ENCODE measurements at regions not wholly inside any gene's neighbourhood (a gene's known extent, or its start where the extent isn't known, plus 50 kb on each side); places are given as distances from the start of the nearest gene placed in this dataset.
"Not testable (repeated sequence)": the region's sequence is repeated elsewhere in the genome, so short reads cannot be mapped to it uniquely, and the experiment has no call there.

DNA sequence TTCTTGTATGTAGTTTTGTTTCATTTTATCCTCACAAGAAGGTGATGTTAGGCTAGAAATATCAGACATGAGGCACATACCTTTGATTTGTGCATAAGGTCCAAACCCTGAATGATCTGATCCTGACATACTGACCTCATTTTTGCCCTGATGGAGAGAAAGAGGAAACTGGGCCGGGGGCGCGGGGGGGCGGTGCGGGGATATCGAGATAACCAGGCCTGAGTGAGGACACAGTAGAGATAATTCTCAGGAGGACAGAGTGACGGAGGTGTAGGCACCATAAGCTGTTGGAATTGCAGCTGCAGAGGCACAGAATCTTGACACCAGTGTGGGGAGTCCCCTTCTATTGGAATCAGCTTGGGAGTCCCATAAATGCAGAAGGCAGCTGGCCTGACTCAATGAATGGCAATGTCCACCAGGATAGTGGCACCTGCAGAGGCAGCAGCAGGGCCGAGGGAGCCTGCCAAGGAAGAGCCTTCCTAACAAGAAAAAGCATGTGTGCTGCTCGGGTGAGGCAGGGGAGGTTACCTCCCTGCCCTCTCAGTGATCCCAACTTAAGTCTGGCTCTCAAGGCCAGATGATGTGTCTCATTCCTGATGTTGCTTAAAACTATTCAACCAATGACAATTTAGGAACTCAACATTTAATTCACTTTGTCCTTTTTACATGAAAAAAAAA, 234.3 kb upstream of the MSX2 start:
- DNase-seq (ENCODE audit: low read depth in 3 of 3), result no peak

DNA sequence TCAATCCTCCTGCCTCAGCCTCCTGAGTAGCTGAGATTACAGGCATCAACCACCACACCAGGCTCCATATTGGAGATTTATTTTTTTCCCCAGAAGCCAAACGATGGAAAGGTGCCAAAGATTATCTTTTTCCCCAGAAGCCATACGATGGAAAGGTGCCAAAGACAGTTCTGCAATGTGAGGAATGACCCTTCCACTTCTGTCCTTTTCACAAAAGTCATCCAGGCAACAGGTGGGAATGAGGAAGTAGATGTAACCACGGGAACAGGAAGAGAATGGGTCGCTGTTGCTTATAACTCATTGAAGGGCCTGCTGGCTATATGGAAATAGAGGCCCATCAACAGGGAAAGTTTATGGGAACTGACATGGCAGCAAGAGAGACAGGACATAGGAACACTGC, 233.7 kb upstream of the MSX2 start:
- no peak for DNase-seq (ENCODE audit: low read depth in 3 of 3)

DNA sequence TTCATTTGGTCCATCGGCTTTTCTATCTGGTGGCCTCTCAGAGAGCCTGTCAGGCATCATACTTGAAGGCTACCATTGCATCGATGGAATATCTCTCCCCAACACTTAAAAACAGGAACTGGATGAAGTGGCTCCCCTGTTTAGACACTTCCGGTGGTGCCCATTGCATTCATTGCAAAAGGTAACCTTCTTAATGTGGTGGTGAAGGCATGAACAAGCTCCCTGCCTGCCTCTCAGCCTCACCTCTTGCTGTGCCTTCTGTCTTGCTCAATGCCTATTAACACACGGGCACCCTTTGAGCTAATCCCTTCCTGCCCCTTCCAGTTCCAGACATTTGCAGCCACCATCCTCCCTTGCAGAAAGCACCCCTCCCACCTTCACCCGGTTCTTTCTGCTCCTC, 233.1 kb upstream of the MSX2 start:
- no peak for DNase-seq (ENCODE audit: low read depth in 3 of 3)

DNA sequence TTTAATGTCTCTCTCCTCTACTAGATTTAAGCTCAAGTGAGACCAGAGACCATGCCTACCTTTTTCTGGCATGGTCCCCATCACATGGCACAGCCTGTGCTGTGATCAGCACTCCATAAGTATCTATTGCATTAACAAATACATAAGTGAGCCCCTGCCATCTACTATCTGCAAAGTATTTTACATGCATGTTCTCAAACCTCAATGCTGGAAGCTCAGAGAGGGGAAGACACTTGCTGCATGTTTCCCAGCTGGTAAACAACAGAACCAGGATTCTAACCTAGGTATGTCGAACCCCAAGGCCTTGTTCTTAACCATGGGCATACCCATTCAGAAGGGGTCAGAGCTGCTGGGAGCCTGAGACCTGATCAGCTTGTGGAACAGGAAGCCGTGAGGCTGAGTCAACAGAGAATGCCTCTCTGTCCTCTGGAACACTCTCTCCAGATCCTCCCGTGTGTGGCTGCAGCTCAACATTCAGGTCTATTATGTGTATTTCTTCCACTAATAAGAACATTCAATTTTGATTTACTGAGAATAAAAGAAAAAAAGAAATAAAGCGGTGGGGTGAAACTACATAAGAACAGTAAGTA, 232.5 kb upstream of the MSX2 start:
- no peak for DNase-seq (ENCODE audit: low read depth in 3 of 3)

DNA sequence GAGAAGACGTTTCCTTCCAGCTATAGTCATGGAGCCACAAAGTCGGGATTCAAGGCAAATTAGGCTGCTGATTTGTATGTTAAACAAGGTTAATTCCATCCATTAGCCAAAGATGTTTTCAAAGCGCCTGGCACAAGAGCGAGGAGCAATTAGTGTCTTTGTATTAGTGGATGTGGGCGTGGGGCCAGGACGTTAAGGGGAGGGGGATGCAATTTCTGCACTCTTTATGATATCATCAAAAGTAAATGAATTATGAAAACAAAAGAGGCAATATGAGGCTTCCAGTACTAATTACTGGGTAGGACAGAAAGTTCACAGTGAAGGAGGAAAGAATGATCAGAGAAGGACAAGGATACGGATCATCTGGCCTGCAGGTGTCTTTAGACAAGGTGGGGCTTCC, 230.9 kb upstream of the MSX2 start:
- DNase-seq (ENCODE audit: low read depth in 3 of 3), result no peak

DNA sequence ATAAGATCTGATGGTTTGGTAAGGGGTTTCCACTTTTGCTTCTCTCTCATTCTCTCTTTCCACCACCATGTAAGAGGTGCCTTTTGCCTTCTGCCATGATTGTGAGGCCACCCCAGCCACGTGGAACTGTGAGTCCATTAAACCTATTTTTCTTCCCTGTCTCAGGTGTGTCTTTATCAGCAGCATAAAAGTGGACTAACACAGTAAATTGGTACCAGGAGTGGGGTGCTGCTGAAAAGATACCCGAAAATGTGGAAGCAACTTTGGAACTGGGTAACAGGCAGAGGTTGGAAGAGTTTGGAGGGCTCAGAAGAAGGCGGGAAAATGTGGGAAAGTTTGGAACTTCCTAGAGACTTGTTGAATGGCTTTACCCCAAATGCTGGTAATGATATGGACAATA, 226.4 kb upstream of the MSX2 start:
- DNase-seq (ENCODE audit: low read depth in 3 of 3), result not testable (repeated sequence)

DNA sequence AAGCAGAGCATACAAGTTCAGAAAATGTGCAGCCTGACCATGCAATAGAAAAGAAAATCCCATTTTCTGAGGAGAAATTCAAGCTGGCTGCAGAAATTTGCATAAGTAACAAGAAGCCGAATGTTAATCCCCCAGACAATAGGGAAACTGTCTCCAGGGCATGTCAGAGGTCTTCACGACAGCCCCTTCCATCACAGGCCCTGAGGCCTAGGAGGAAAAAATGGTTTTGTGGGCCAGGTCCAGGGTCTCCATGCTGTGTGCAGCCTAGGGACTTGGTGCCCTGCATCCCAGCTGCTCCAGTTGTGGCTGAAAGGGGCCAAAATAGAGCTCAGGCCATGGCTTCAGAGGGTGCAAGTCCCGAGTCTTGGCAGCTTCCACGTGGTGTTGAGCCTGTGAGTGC, 225.8 kb upstream of the MSX2 start:
- not testable (repeated sequence) for DNase-seq (ENCODE audit: low read depth in 3 of 3)

DNA sequence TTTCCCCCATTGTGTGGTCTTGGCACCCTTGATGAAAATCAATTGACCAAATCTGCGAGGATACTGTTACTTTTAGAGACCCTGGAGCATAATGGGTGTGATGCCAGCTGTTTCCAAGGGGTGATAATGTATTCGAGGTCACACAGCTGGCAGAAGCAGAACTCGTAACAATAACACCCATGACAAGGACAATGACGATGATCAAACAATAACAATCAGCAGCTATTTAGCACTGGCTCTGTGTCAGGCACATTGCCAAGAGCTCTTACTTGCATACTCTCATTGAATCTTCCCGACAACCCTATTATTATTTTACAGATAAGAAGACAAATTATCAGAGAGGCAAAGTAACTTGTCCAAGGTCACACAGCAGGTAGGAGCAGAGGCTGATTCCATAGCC, 223.7 kb upstream of the MSX2 start:
- no peak for DNase-seq (ENCODE audit: low read depth in 3 of 3)

DNA sequence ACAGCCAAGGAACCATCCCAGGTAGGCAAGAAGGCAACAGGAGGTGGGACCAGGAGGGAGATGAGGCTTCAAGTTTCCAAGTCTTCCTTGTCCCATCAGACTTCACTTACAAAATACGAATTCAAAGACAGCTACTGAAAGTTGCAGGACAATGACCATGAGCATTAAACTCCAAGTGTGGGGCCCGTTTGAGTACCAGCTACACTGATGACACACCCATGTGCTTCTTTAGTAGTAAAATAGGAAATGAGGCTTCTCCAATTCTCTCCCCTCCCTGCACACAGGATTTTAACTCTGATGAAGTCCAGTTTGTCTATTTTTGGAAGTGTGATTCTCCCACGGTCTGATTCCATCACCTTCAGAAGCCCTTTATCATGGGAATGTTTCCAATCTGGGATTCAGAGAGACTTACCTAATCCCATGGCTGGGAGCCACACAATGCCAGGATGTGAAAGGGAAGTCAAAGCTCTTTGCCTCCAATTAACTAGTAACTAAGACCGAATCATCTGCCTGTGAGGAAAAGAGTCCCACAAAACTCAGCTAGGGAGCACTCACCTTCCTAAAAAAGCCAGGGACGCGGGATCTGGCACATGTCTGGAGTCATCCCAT, 222.8 kb upstream of the MSX2 start:
- no peak for DNase-seq (ENCODE audit: low read depth in 3 of 3)

DNA sequence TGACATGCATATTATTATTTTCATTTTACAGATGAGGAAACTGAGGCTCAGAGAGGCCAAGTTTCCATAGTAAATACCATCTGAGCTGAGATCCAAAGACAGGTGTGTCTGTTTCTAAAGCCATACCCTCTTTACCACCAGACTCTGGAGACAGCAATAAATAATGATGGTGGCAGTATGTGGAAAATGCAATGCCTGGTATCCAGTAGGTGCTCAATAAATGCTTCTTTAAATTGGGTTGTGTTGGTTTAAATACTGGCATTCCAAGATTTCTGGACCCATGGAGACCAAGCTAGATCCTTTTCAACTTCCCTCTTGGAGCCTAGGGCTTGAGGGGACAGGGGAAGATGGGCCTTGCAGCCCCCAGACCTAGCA, 221.3 kb upstream of the MSX2 start:
- DNase-seq (ENCODE audit: low read depth in 3 of 3), result no peak

DNA sequence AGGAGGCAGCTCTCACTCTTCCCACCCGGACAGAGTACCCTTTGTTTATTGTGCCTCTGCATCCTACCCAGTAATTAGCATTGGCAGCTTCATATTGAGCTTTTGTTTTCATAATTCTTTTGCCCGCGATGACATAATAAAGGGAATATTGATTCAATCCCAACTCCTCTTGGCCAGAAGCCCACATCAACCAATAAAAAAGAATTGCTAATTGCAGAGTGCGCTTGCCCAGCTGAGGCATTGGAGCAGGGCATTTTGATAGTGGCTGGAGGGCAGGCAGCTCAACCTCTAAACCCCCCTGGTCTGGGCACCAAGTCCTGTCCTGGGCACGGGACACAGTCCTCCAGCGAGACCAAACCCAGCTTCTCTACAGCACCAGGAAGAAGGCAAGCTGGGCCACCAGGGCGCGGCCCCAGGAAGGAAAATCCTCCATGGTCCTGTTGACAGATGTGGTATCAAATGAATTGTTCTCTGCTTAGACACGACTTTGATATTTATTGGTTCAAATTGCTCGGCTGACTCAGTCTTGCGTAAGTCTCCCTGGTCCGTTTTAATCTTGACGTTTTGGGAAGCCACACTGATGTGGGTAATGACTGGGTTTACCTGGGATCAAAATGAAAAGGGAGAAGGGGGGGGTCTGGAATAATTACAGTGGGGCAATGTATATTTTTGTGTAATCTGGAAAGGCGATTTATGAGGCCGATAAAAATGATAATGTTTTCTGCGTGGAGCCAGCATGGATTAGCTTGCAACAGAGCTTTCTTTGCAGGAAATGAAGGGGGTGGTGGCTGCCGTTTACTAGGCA, 220.7 kb upstream of the MSX2 start:
- no peak for DNase-seq (ENCODE audit: low read depth in 3 of 3)

DNA sequence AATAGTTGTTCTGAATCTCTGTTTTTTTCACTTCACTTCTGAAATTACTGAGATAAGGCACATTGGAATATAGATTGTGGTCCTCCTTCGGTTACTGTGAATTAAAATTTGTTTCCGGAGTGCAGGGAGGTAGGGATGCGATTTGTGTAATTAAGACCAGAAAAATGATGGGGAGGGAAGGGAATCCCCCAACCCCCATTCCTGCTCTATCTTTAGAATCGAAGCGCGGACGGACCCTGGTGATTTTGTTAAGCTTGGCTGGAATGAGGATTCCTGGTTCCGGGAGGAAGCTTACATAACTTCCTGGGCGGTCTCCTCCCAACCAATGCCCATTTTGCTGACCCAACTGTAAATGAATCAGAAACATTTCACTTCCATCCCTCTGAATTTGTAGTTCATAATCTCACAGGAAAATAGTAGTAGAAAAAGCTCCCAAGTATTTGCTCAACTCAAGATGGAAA, 220.1 kb upstream of the MSX2 start:
- DNase-seq (ENCODE audit: low read depth in 3 of 3), result no peak

DNA sequence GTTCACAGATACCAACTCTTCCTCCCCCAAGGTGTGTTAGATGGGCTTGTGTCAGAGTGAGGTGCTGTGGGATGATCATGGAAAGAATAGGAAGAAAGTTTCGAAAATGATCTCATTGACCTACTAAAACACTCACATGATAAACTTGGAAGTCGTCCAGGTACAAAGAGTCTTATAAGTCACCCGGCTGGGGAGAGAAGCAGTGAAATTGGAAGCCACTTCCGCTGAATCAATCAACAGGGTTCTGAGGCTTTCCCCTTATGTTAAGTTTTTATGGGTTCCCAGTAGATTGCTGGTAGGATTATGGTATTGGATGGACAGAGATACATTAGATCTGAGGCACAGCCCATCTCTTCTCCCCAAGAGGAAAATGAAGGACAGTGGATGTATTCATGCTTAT, 218.8 kb upstream of the MSX2 start:
- DNase-seq (ENCODE audit: low read depth in 3 of 3), result no peak

DNA sequence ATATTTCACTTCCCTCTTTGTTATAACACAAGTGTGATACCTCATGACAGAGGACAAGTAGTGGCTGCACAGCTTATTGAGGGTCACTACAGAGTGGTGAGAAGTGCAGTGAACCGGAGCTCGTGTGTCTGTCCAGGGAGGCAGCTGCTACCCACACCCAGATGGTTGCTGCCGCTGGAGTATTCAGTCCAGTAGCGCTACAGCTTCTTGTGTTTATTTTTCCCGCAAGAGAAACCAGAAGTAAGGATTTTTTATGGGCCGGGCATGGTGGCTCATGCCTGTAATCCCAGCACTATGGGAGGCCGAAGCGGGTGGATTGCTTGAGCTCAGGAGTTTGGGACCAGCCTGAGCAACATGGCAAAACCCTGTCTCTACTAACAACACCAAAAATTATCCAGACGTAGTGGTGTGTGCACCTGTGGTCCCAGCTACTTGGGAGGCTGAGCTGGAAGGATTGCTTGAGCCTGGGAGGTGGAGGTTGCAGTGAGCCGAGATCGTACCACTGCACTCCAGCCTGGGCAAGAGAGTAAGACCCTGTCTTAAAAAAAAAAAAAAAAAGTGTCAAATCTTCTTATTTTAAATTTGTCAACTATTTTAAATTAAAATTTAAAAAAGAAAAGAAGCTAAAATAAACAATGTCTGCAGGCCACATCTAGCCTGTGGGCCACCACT, 213.5 kb upstream of the MSX2 start:
- not testable (repeated sequence) for DNase-seq (ENCODE audit: low read depth in 3 of 3)

DNA sequence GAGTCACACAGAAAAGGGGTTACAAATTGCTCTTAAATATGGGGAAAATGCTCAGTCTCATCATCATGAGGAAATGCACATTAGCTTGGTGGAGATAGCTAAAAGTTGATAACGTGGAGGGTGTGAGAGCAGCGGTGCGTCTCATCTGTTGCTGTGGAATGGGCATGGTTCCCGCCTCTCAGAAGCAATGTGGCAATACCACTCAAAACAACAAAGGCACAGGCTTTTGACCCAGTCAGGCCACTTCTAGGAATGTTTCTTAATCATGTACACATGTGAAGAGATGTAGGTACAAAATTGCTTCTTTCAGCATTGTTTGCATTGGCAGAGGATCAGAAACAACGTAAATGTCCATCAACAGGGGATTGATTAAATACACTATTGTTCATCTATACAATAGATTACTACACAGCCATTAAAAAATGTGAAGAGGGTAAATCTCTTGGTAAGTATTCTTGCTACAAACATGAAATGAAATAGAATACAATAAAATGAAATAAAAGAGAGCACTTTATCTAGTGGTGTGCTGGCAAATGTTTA, 212.6 kb upstream of the MSX2 start:
- no peak for DNase-seq (ENCODE audit: low read depth in 3 of 3)

DNA sequence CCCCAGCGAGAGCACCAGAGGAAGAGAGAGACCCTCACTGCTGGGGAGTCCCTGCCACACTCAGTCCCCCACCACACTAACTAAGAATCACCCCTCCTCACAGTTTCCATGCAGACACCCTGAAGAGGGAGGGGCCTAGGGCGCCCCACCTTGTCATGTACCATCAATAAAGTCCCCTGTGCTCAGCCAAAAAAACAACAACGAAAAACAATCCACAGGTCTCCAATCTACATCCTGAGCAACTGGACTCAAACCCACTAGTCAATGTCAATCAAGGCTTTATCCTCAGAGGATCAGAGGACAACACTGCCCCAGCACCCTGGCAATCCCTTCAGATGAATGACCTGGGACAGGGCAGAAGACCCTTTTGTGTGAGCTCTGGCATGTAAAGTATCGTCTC, 210.1 kb upstream of the MSX2 start:
- DNase-seq (ENCODE audit: low read depth in 3 of 3), result no peak

DNA sequence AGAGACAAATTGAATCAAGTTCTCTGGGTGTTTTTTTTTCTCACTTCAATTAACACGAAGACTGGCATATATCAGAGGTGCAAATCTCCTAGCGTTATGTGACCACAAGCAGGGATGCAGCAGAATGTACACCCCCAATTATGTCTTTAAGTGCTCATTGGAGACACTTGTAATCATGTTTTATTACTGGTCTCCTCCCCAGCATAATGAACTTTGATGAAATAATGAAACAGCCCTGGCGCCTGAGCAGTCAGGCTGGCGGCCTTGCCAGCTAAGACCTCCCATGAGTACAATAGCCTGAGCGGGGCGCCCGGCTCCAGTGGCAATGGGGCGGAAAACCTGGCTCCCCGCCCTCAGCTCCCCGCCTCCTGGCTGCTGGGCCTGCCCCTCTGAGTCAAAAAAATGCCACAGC, 209.4 kb upstream of the MSX2 start:
- no peak for DNase-seq (ENCODE audit: low read depth in 3 of 3)

DNA sequence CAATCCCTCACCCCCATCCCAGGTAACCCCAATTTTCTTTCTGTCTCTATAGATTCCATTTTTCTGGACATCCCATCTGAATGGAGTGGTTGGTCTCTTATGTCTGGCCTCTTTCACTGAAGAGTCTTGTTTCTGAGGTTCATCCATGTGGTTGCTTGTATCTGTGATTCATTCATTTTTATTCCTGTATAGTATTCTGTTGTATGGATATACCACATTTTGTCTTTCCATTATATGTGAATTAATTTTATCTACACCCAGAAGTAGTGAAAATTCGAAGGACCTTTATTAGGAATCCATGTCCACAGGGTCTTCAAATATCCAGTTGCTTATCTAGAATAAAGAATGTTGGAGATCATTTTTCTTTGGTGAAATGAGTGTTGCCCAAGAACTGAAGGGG, 207.6 kb upstream of the MSX2 start:
- no peak for DNase-seq (ENCODE audit: low read depth in 3 of 3)

DNA sequence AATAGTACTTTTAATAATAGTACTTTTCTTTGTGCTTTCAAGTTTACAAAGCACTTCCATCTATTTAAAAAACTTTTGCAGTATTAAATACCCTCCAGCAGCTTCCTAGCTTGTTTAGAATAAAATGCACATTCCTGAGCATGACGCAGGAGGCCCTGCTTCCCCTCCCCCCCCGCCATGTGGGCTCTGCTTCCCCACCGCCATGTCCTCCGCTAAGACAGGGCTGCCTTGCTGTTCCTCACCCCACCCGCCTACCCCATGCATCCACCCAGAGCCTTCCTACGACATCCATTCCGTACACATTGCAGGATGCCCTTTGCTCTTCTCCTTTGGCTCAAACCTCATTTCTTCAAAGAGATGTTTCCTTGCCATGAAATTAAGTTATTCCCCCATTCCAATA, 205.9 kb upstream of the MSX2 start:
- DNase-seq (ENCODE audit: low read depth in 3 of 3), result no peak

DNA sequence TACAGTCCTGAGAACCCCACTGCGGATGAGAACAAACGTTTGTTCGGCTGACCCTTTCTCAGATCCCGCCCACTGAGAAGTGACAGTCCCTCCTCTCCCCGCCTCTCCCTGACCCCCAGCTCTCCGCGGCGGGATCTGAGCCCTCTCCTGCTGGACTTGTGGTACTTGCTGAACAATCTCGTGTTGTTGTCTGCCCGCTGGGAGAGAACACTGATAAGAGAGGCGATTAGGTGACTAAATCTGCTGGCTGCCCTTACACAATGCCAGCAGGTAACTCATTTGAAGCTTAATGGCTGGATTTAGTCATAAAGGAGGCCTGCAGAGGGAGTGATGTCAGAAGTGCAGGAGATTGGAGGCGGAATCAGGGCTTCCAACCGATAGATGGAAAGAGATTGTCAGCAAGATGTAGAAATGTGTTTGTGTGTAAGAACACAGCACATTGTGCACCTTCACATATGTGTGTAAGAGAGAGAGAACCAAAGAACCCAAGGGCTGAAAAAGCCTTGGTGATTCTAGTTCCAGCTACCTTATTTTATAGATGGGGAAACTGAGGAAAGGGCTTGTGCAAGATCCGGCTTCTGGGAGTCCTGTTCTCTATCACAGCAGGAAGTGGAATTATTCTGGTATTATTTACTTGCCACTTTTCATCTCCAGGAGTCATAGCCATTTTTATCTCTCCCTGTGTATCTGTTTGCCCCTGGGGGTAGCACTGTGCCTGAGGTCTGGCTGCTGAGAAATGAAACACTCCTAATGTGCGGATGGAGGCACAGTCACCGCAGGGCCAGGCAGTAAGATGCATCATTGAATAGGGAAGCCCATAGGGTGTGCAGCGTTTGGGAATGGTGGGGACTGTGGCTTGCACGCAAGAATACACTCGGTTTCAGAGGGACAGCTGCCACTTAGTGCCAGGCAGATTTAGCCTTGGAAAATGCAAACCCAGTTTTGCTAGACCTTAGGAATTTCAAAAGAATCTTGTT, 203.7 kb upstream of the MSX2 start:
- DNase-seq (ENCODE audit: low read depth in 3 of 3), result no peak

DNA sequence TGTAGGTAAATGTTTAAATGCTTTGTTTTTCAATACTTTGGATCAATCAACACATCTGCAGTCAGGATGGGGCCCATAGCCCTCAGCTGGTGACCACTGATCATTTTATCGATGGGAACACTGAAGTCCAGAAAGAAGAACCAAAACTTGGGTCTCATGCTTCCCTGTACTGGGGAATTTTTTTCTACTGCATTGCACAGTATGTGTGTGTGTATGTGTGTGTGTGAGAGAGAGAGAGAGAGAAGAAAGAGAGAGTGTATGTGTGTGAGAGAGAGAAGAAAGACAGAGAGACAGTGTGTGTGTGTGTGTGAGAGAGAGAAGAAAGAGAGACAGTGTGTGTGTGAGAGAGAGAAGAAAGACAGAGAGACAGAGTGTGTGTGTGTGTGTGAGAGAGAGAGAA, 202.9 kb upstream of the MSX2 start:
- DNase-seq (ENCODE audit: low read depth in 3 of 3), result no peak
